IMR-90 (cell line): ENCODE measurements at regions not wholly inside any gene's neighbourhood (a gene's known extent, or its start where the extent isn't known, plus 50 kb on each side); places are given as distances from the start of the nearest gene placed in this dataset.

Source experiments
- ATAC-seq: fragments of 200-7000 bp; cut with Tn5 transposase; 2 replicates; pipeline ENCODE4 v1.9.1; 2020; ENCODE audit warnings: low read depth, mild to moderate bottlenecking, moderate library complexity
- BruUV-seq: library from RNA; stranded (reverse); fragments of 400-500 nt; replicated peaks from 2 replicates; lab custom pipeline; 2021; lab: Mats Ljungman, UMichigan
- CTCF ChIA-PET: fragments of 300-600 bp; formaldehyde crosslinking; extraction: SDS; loops from one replicate; lab custom pipeline; 2021; ENCODE audit warnings: antibody characterized with exemption; lab: Yijun Ruan, JAX
- POLR2A ChIA-PET: fragments of 300-600 bp; sonication (Branson Sonifier 250); formaldehyde crosslinking; loops from one replicate; lab custom pipeline; 2022; ENCODE audit warnings: antibody characterized with exemption; ENCODE audit not compliant: unreplicated experiment; lab: Charles Lee
- DNase-seq: peaks from one replicate; pipeline ENCODE4 v3.0.0; 2013
- H2AFZ ChIP-seq: replicated peaks from 2 replicates; pipeline ENCODE3; 2013; ENCODE audit warnings: low read length, mild to moderate bottlenecking; ENCODE audit not compliant: poor library complexity
- H2AK5ac ChIP-seq: 2 replicates; pipeline ENCODE4 v1.6.1; 2013; ENCODE audit warnings: low read depth, low read length, inconsistent platforms
- H2AK9ac ChIP-seq: replicated peaks from 2 replicates; pipeline ENCODE3; 2013; ENCODE audit warnings: mild to moderate bottlenecking, low read depth, low read length, moderate library complexity; ENCODE audit not compliant: poor library complexity
- H2BK120ac ChIP-seq: 2 replicates; pipeline ENCODE4 v1.6.1; 2013; ENCODE audit warnings: low read depth, low read length, inconsistent platforms
- H2BK15ac ChIP-seq: 3 replicates; pipeline ENCODE4 v1.6.1; 2013; ENCODE audit warnings: low read depth, low read length, inconsistent platforms
- H2BK20ac ChIP-seq: 2 replicates; pipeline ENCODE4 v1.6.1; 2013; ENCODE audit warnings: low read depth, mild to moderate bottlenecking, inconsistent platforms, low read length, moderate library complexity
- H2BK5ac ChIP-seq: 2 replicates; pipeline ENCODE4 v1.6.1; 2013; ENCODE audit warnings: mild to moderate bottlenecking, low read depth, low read length, inconsistent platforms; ENCODE audit not compliant: poor library complexity, severe bottlenecking
- H3K14ac ChIP-seq: replicated peaks from 2 replicates; pipeline ENCODE4 v1.6.1; 2013; ENCODE audit warnings: low read depth, low read length, inconsistent platforms
- H3K18ac ChIP-seq: 2 replicates; pipeline ENCODE4 v1.6.1; 2013; ENCODE audit warnings: low read depth, low read length, control low read depth
- H3K23ac ChIP-seq: 2 replicates; pipeline ENCODE4 v1.6.1; 2013; ENCODE audit warnings: low read depth, low read length, inconsistent platforms
- H3K27ac ChIP-seq: 2 replicates; pipeline ENCODE4 v1.5.1; 2013; ENCODE audit warnings: mild to moderate bottlenecking, control low read depth, low read length; ENCODE audit not compliant: insufficient read depth
- H3K27me3 ChIP-seq: 2 replicates; pipeline ENCODE4 v1.6.1; 2013; ENCODE audit warnings: low read length; ENCODE audit not compliant: control insufficient read depth, insufficient read depth
- H3K36me3 ChIP-seq: 2 replicates; pipeline ENCODE4 v1.6.1; 2013; ENCODE audit warnings: low read length, mixed read lengths; ENCODE audit not compliant: control insufficient read depth, insufficient read depth
- H3K4ac ChIP-seq: 2 replicates; pipeline ENCODE4 v1.6.1; 2013; ENCODE audit warnings: low read depth, low read length, inconsistent platforms
- H3K4me1 ChIP-seq: 2 replicates; pipeline ENCODE4 v1.6.1; 2013; ENCODE audit warnings: low read length, mixed read lengths; ENCODE audit not compliant: control insufficient read depth, insufficient read depth
- H3K4me2 ChIP-seq: 2 replicates; pipeline ENCODE4 v1.6.1; 2013; ENCODE audit warnings: low read depth, mild to moderate bottlenecking, control low read depth, low read length, moderate library complexity
- H3K4me3 ChIP-seq: 2 replicates; pipeline ENCODE4 v1.5.1; 2013; ENCODE audit warnings: low read depth, mild to moderate bottlenecking, control low read depth, low read length, moderate library complexity; ENCODE audit not compliant: insufficient read depth
- H3K56ac ChIP-seq: 2 replicates; pipeline ENCODE4 v1.6.1; 2013; ENCODE audit warnings: low read length, inconsistent platforms; ENCODE audit not compliant: insufficient read depth; ENCODE audit errors: extremely low read depth
- H3K79me1 ChIP-seq, 2 experiments: 2 replicates each; pipeline ENCODE4 v1.6.1; 2013; ENCODE audit warnings: low read length in 2 of 2, inconsistent platforms in 1 of 2, low read depth in 1 of 2
- H3K9ac ChIP-seq: 2 replicates; pipeline ENCODE4 v1.6.1; 2013; ENCODE audit warnings: low read depth, low read length, control low read depth
- H3K9me1 ChIP-seq: 2 replicates; pipeline ENCODE4 v1.6.1; 2013; ENCODE audit warnings: low read length, inconsistent platforms; ENCODE audit not compliant: insufficient read depth
- H3K9me3 ChIP-seq: 2 replicates; pipeline ENCODE4 v1.6.1; 2013; ENCODE audit warnings: low read length; ENCODE audit not compliant: control insufficient read depth, insufficient read depth
- H4K20me1 ChIP-seq: 2 replicates; pipeline ENCODE4 v1.6.1; 2013; ENCODE audit warnings: low read length, inconsistent platforms; ENCODE audit not compliant: insufficient read depth
- H4K5ac ChIP-seq: 2 replicates; pipeline ENCODE4 v1.6.1; 2013; ENCODE audit warnings: mild to moderate bottlenecking, low read depth, low read length, control low read depth
- H4K8ac ChIP-seq, 2 experiments: 2 replicates each; pipeline ENCODE4 v1.6.1; 2013; ENCODE audit warnings: low read depth in 2 of 2, low read length in 2 of 2, control low read depth in 1 of 2, inconsistent platforms in 1 of 2
- H4K91ac ChIP-seq: 2 replicates; pipeline ENCODE4 v1.6.1; 2013; ENCODE audit warnings: low read depth, low read length, inconsistent platforms; ENCODE audit not compliant: insufficient read depth
- CEBPB ChIP-seq: IDR thresholded peaks from 2 replicates; pipeline ENCODE4 v1.6.1; 2012; ENCODE audit warnings: low read depth, low read length, improper control_type of control experiment
- RCOR1 ChIP-seq: IDR thresholded peaks from 2 replicates; pipeline ENCODE4 v1.6.1; 2012; ENCODE audit warnings: mild to moderate bottlenecking, low read length, improper control_type of control experiment; ENCODE audit not compliant: insufficient replicate concordance
- WGBS, 2 experiments: methylation state at CpG; one replicate each; pipeline versions ENCODE4 v1.1.5 to v1.1.7; 2013; ENCODE audit warnings: missing lambda C conversion rate in 2 of 2; ENCODE audit not compliant: insufficient read length in 1 of 2; ENCODE audit errors: extremely low coverage in 2 of 2; 5-methylcytosine and 5-hydroxymethylcytosine counted together
- dilution Hi-C: fragments of 300-500 bp; cut with HindIII; formaldehyde crosslinking; loops from one replicate; pipeline ENCODE4 v1.14.3; 2018; ENCODE audit warnings: low sequenced_read_pairs; ENCODE audit not compliant: unreplicated experiment
- in situ Hi-C: fragments of 300-500 bp; cut with MboI; formaldehyde crosslinking; loops from 3 replicates; pipeline ENCODE4 v1.14.3; 2019; ENCODE audit warnings: low sequenced_read_pairs, inconsistent platforms, mixed read lengths
- intact Hi-C: fragments of 100-400 bp; cut with micrococcal nuclease; formaldehyde crosslinking; loops from 2 replicates; pipeline ENCODE4 v1.10.0; 2022

DNA sequence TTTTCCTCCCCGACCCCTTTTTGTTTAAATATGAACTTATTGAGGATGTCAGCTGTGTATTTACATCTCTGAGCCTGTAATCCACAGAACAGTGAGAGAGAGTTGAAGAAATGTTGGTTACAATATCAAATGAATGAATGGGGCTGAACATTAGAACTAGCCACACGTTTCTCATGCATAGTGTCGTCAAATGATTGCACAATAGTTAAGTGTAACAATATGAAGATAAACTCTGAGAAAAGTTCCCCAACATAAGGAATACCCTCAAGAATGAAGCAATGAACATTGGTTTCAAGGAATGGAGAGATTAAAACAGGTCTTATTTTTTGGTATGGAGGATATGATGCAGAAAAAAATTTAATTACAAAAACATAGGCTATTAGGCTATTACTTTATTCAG is 100.5 kb upstream of the DTNBP1 start:
- Histone ChIP-seq H4K8ac (no peak overlapping the region), H3K4me1 (peaks cover 5% of the 10 kb centered on the region; the same call in 1 of the 2 replicates), H3K4me2 (no peak overlapping the region), H3K27me3 (peaks cover 4% of the 10 kb centered on the region), H3K4me3 (no peak overlapping the region), H2AK5ac (no peak overlapping the region), H3K18ac (no peak overlapping the region), H3K9ac (no peak overlapping the region), H3K4ac (no peak overlapping the region), H3K36me3 (no peaks in the 10 kb centered on the region), H3K79me1 (no peaks in the 10 kb centered on the region), H2AFZ (no peak overlapping the region), H2BK15ac (no peak overlapping the region), H3K27ac (no peak overlapping the region), H3K56ac (no peak overlapping the region), H2AK9ac (no peak overlapping the region), H3K14ac (no peak overlapping the region), H3K23ac (no peak overlapping the region), H4K91ac (no peak overlapping the region), H2BK20ac (no peak overlapping the region), H4K20me1 (no peaks in the 10 kb centered on the region), H4K5ac (no peak overlapping the region), H2BK5ac (no peak overlapping the region), H3K9me3 (no peaks in the 10 kb centered on the region), H3K9me1 (no peaks in the 10 kb centered on the region), H2BK120ac (no peak overlapping the region)
- intact Hi-C loops, result no loop called here
- in situ Hi-C loops, result no loop called here
- ChIA-PET POLR2A (no interaction called here), CTCF (no interaction called here)
- dilution Hi-C loops, result no loop called here
- TF ChIP-seq CEBPB (peak; percentile 83), RCOR1 (no peak)
- no CpG with 5 or more reads among the region's 3 CpGs for WGBS, 2 experiments
- BruUV-seq, result no TSS peak
- DNase-seq (no peak), ATAC-seq (no peak)
